NT2/D1 (cell line): ENCODE measurements at regions not wholly inside any gene's neighbourhood (a gene's known extent, or its start where the extent isn't known, plus 50 kb on each side); places are given as distances from the start of the nearest gene placed in this dataset.

ENCODE experiments used
- DNase-seq: peaks from one replicate; pipeline ENCODE4 v3.0.0-alpha.2; 2011; ENCODE audit warnings: low read depth, low spot score
- H3K27me3 ChIP-seq: 2 replicates; pipeline ENCODE4 v1.6.0; 2011; ENCODE audit warnings: mild to moderate bottlenecking; ENCODE audit not compliant: insufficient read length, insufficient read depth
- H3K36me3 ChIP-seq: 2 replicates; pipeline ENCODE4 v1.6.1; 2011; ENCODE audit warnings: mild to moderate bottlenecking, low read length, mixed read lengths; ENCODE audit not compliant: insufficient read depth, insufficient read length
- H3K4me1 ChIP-seq: 2 replicates; pipeline ENCODE4 v1.5.1; 2011; ENCODE audit not compliant: insufficient read depth, insufficient read length
- H3K4me3 ChIP-seq: 2 replicates; pipeline ENCODE4 v1.5.1; 2011; ENCODE audit warnings: low read depth; ENCODE audit not compliant: insufficient read length
- H3K9ac ChIP-seq: 2 replicates; pipeline ENCODE4 v1.6.0; 2011; ENCODE audit warnings: low read depth; ENCODE audit not compliant: insufficient read length
- H3K9me3 ChIP-seq: 2 replicates; pipeline ENCODE4 v1.5.1; 2011; ENCODE audit warnings: mild to moderate bottlenecking, low read length; ENCODE audit not compliant: insufficient read depth
- SUZ12 ChIP-seq: IDR thresholded peaks from 2 replicates; pipeline ENCODE4 v1.6.1; 2011; ENCODE audit not compliant: insufficient read length, insufficient read depth; ENCODE audit errors: extremely low read depth
- YY1 ChIP-seq: IDR thresholded peaks from 2 replicates; pipeline ENCODE4 v1.6.1; 2011; ENCODE audit not compliant: insufficient read length, insufficient read depth
- ZNF274 ChIP-seq: IDR thresholded peaks from 2 replicates; pipeline ENCODE4 v1.6.1; 2011; ENCODE audit warnings: mild to moderate bottlenecking, low read depth, low read length

DNA sequence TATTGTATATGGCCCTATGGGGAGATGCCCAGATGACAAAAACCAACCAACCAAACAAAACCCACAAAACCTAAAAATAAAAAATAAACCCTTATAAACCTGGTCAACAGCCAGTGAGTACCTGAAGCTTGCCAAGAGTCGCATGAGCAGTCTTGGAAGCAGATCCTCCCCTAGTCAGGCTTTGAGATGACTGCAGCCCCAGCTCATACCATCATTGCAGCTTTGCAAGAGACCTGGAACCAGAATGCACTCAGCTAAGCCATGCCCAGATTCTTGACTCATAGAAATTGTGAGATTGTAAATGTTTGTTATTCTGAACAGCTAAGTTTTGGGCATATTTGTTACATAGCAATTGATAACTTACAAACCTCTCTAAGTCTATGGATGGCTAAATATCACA, 326.8 kb downstream of the HLX start:
- TF ChIP-seq ZNF274 = no peak
- TF ChIP-seq SUZ12 = no peak
- TF ChIP-seq YY1 = no peak
- Histone ChIP-seq H3K27me3 (no peaks in the 10 kb centered on the region), H3K9me3 (no peaks in the 10 kb centered on the region), H3K9ac (no peak overlapping the region), H3K4me1 (no peaks in the 10 kb centered on the region), H3K36me3 (no peaks in the 10 kb centered on the region), H3K4me3 (no peak overlapping the region)
- DNase-seq = no peak

DNA sequence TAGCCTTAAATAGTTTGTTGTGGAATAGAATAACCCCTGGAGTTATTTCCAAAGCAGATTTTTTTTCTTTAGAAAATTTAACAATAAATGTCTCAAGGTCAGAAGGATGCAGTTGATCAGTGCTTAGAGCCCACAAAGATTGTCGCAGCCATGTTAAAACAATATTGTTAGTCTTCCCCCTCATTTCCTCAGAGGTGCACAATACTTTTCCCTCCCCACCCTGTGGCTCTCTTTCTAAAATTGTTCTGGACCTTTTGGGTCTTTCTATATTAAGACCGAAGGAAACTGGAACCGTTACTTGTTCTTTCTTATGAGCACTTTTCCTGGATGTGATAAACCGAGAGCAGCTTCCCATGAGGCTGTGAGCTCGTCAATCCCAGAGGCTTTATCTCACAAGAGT, 333.7 kb downstream of the HLX start:
- TF ChIP-seq ZNF274 = no peak
- TF ChIP-seq YY1 = no peak
- no peak for TF ChIP-seq SUZ12
- no peaks in the 10 kb centered on the region for H3K9me3 ChIP-seq
- no peaks in the 10 kb centered on the region for H3K27me3 ChIP-seq
- H3K9ac ChIP-seq = no peak overlapping the region
- no peaks in the 10 kb centered on the region for H3K36me3 ChIP-seq
- H3K4me3 ChIP-seq = no peak overlapping the region
- DNase-seq = no peak
- H3K4me1 ChIP-seq = no peaks in the 10 kb centered on the region

DNA sequence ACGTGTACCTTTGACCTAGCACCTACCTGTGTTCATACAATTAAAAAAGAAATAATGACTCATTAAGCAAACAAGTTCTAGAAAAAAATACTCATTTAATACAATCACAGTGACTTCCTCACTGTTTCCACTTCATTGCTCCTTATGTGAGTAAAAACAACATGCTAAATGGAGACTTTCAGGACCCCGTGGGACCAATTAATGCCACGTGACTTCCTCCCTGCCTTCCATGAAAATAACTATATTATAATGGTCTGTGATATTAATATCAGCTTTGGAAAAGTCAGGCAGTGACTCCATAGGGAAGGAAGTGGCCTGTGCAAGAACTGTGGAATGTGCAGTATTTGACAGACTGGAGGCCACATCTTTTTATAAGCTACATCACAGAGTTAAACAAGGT, 337.8 kb downstream of the HLX start:
- Histone ChIP-seq H3K27me3 (no peaks in the 10 kb centered on the region), H3K36me3 (no peaks in the 10 kb centered on the region), H3K4me1 (no peaks in the 10 kb centered on the region), H3K9ac (no peak overlapping the region), H3K9me3 (no peaks in the 10 kb centered on the region), H3K4me3 (no peak overlapping the region)
- no peak for DNase-seq
- TF ChIP-seq ZNF274 = no peak
- TF ChIP-seq YY1 = no peak
- TF ChIP-seq SUZ12 = no peak

DNA sequence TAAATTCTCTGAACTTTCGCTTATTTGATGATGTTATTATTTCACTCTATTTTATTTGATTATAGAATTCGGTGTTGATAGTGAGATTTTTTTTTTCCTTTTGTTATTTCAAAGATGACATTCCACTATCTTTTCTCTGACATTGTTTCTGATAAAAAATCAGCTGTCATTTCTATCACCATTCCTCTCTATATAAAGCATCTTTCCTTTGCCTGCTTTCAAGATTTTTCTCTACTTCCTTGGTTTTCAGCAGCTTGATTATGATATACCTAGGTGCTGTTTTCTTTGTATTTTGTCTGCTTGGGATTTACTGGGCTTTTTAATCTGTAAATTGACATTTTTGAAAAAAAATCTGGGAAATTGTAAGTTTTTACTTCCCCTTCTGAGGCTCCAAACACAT, 344.0 kb downstream of the HLX start:
- Histone ChIP-seq H3K4me3 (no peak overlapping the region), H3K9ac (no peak overlapping the region), H3K27me3 (peaks cover 19% of the 10 kb centered on the region), H3K36me3 (no peaks in the 10 kb centered on the region), H3K4me1 (peaks cover 6% of the 10 kb centered on the region), H3K9me3 (peaks cover 7% of the 10 kb centered on the region; the same call in 1 of the 2 replicates)
- TF ChIP-seq ZNF274 (no peak), SUZ12 (no peak), YY1 (no peak)
- DNase-seq = no peak

DNA sequence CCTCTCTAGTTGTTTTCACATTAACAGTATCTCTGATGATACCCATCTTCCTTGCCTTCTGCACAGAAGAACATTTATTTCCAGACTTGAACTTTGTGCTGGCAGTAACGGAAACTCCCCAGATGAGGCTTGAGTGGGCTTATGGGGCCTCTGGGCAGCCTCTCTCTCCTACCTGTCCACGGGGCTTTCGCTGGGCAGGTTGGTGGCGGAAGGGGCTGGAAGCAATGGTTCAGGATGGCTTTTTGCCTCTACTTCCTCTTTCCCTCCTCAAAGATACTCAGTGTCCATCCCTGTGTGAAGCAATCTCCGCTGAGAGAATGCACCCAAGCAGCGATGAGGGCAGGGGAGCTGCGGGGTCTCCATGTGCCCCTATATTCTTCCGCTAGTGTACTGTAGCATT, 348.2 kb downstream of the HLX start:
- Histone ChIP-seq H3K36me3 (no peaks in the 10 kb centered on the region), H3K27me3 (peaks cover 19% of the 10 kb centered on the region), H3K4me1 (peaks cover 11% of the 10 kb centered on the region), H3K9ac (no peak overlapping the region), H3K9me3 (peaks cover 7% of the 10 kb centered on the region; the same call in 1 of the 2 replicates), H3K4me3 (no peak overlapping the region)
- no peak for DNase-seq
- TF ChIP-seq SUZ12 = no peak
- no peak for TF ChIP-seq YY1
- no peak for TF ChIP-seq ZNF274

DNA sequence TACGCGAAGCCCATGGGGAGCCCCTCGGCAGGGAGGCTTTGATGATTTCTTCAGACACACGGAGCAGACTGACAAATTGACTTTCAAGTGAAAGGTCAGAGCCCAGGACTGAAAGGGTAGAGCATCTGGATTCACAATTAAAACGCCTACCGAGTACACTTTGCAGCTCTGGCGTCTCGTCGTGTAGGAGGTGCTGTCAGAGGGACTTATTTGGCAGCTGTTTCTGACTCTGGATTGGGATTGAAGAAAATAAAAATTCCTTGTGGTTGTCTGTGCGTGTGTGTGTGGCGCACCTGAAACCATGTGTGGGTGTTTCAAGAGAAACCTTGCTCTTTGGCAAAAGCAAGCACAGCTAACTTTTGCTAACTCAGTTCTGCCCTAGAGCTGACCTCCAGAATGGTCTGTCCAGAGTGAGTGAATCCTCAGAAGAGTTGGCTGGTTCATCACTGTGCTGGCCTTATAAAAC, 348.7 kb downstream of the HLX start:
- TF ChIP-seq YY1 (no peak), ZNF274 (no peak), SUZ12 (no peak)
- Histone ChIP-seq H3K9ac (no peak overlapping the region), H3K36me3 (no peaks in the 10 kb centered on the region), H3K4me3 (no peak overlapping the region), H3K9me3 (peaks cover 7% of the 10 kb centered on the region; the same call in 1 of the 2 replicates), H3K27me3 (peaks cover 19% of the 10 kb centered on the region), H3K4me1 (peaks cover 11% of the 10 kb centered on the region)
- no peak for DNase-seq

DNA sequence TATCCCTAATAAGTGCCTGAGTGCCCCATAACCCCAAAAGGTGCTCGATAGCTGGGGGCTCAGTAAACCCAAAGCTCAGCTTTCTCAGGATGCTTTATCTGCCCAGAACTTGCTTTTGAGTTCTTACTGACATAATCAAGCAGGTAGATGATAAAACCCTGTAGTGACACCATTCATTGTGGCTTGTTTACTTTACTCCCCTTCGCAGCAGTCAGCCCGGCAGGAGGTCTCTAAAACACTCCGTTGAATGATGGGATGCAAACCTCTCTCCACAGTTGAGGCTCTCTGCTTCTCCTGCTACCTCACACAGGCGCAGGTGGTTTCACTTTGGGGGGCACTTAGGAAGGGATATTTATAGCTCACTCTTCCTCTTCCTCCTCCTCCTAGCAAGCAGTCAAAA, 349.4 kb downstream of the HLX start:
- Histone ChIP-seq H3K9me3 (peaks cover 3% of the 10 kb centered on the region; the same call in 1 of the 2 replicates), H3K9ac (no peak overlapping the region), H3K36me3 (no peaks in the 10 kb centered on the region), H3K4me1 (peaks cover 11% of the 10 kb centered on the region), H3K4me3 (no peak overlapping the region), H3K27me3 (peaks cover 19% of the 10 kb centered on the region)
- DNase-seq = peak; percentile 46
- TF ChIP-seq ZNF274 (no peak), YY1 (no peak), SUZ12 (no peak)

GRCh38 chr1:221230605-221231004, 351.4 kb downstream of the HLX start:
- DNase-seq = no peak
- Histone ChIP-seq H3K9me3 (0 out of 2 replicates have a peak, but pooled peaks cover 5% of the 10 kb centered on the region), H3K36me3 (no peaks in the 10 kb centered on the region), H3K9ac (no peak overlapping the region), H3K27me3 (peaks cover 19% of the 10 kb centered on the region), H3K4me3 (no peak overlapping the region), H3K4me1 (peaks cover 11% of the 10 kb centered on the region)
- TF ChIP-seq SUZ12 (no peak), YY1 (no peak), ZNF274 (no peak)
